DND-41 (cell line): ENCODE measurements at regions not wholly inside any gene's neighbourhood (a gene's known extent, or its start where the extent isn't known, plus 50 kb on each side); places are given as distances from the start of the nearest gene placed in this dataset.

Experiments
- EZH2 ChIP-seq: IDR thresholded peaks from 3 replicates; pipeline ENCODE4 v1.6.1; 2012; ENCODE audit warnings: borderline replicate concordance, low read depth, mild to moderate bottlenecking, moderate library complexity, low read length, inconsistent platforms; ENCODE audit not compliant: severe bottlenecking
- TF ChIP-seq, protein P1 (sequence below): IDR thresholded peaks from 2 replicates; pipeline ENCODE4 v1.5.1; 2012; ENCODE audit warnings: borderline replicate concordance, low read length, moderate library complexity, mild to moderate bottlenecking; ENCODE audit not compliant: poor library complexity, severe bottlenecking; ENCODE audit errors: extremely low read depth

DNA sequence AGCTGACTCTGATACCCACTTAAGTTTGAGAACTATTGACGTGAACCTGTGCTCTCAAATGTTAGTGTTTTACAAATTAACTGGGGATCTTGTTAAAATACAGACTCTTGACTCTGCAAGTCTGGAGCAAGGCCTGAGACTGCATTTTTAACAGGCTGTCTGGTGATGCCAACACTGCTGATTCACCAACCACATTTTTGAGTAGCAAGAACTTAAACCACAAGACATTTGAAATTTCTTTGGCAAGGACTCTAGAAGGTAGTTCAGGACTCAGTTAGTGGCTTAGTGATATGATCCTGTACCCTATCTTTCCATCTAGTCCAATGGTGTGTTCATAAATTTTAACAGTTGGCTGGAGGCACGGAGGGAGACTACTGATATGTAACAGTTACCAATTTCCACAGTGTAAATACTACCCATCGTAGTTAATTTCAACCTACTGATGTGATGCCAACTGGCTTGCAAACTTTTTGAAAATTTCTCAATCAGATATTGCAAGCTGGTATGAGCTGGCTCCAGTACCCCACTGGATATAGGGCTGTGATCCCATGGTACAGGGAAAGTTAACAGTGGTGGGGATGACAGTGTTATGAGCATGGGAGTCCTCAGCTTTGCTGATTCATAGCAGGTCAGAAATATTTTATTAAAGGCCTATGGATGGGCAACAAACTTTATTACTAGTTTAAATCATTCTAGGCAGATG, 255.1 kb downstream of the TBC1D4 start:
- TF ChIP-seq, protein P1, sequence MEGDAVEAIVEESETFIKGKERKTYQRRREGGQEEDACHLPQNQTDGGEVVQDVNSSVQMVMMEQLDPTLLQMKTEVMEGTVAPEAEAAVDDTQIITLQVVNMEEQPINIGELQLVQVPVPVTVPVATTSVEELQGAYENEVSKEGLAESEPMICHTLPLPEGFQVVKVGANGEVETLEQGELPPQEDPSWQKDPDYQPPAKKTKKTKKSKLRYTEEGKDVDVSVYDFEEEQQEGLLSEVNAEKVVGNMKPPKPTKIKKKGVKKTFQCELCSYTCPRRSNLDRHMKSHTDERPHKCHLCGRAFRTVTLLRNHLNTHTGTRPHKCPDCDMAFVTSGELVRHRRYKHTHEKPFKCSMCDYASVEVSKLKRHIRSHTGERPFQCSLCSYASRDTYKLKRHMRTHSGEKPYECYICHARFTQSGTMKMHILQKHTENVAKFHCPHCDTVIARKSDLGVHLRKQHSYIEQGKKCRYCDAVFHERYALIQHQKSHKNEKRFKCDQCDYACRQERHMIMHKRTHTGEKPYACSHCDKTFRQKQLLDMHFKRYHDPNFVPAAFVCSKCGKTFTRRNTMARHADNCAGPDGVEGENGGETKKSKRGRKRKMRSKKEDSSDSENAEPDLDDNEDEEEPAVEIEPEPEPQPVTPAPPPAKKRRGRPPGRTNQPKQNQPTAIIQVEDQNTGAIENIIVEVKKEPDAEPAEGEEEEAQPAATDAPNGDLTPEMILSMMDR, result no peak
- TF ChIP-seq EZH2, result no peak
